Breast epithelium (tissue), 4 donors: ENCODE measurements at regions not wholly inside any gene's neighbourhood (a gene's known extent, or its start where the extent isn't known, plus 50 kb on each side); places are given as distances from the start of the nearest gene placed in this dataset.

Source experiments
- DNase-seq, 2 donors: peaks; one replicate each; pipeline ENCODE4 v3.0.0-alpha.2; 2019; ENCODE audit warnings: low spot score in 2 of 2
- H3K27ac ChIP-seq, 2 donors: fragments of 200-600 bp; sonication (generic) in 1 of 2; one replicate each; pipeline ENCODE4 v1.5.1; 2016 to 2019; ENCODE audit warnings: mild to moderate bottlenecking in 1 of 2
- H3K27me3 ChIP-seq, 2 donors: fragments of 200-600 bp; sonication (generic) in 1 of 2; one replicate each; pipeline versions ENCODE4 v1.5.1 to v1.6.0; 2017 to 2019; ENCODE audit warnings: control low read depth in 1 of 2, mild to moderate bottlenecking in 1 of 2
- H3K36me3 ChIP-seq: fragments of 200-600 bp; one replicate; pipeline ENCODE4 v1.5.1; 2019
- H3K4me1 ChIP-seq, 2 donors: fragments of 200-600 bp; sonication (generic); one replicate each; pipeline ENCODE4 v1.5.1; 2016 to 2019; ENCODE audit warnings: control low read depth in 1 of 2
- H3K4me3 ChIP-seq, 3 donors: fragments of 200-600 bp; sonication (generic); 1 replicate in 2 of 3; 2 replicates in 1 of 3; pipeline ENCODE4 v1.5.1; 2016 to 2019; ENCODE audit warnings: mild to moderate bottlenecking in 3 of 3, moderate library complexity in 2 of 3
- H3K9me3 ChIP-seq, 2 donors: fragments of 200-600 bp; sonication (generic) in 1 of 2; one replicate each; pipeline ENCODE4 v1.5.1; 2016 to 2019; ENCODE audit warnings: control low read depth in 1 of 2
- POLR2A ChIP-seq: fragments of 450-650 bp; IDR thresholded peaks from one replicate; pipeline ENCODE4 v1.6.1; 2016; ENCODE audit warnings: antibody characterized with exemption, mild to moderate bottlenecking, moderate library complexity
- POLR2AphosphoS5 ChIP-seq, 3 donors: sonication (generic); formaldehyde crosslinking; IDR thresholded peaks; one replicate each; pipeline ENCODE4 v1.6.1; 2017; ENCODE audit warnings: antibody characterized with exemption in 3 of 3
- intact Hi-C: fragments of 100-400 bp; cut with DNase I; formaldehyde crosslinking; loops from one replicate; pipeline ENCODE4 v1.15.1; 2023; ENCODE audit warnings: low total_unique reads
- TF ChIP-seq, protein P1 (sequence below), 3 donors: fragments of 450-650 bp; IDR thresholded peaks; one replicate each; pipeline ENCODE4 v1.5.1; 2016 to 2017; ENCODE audit warnings: antibody characterized with exemption in 3 of 3, mild to moderate bottlenecking in 3 of 3, moderate library complexity in 3 of 3

DNA sequence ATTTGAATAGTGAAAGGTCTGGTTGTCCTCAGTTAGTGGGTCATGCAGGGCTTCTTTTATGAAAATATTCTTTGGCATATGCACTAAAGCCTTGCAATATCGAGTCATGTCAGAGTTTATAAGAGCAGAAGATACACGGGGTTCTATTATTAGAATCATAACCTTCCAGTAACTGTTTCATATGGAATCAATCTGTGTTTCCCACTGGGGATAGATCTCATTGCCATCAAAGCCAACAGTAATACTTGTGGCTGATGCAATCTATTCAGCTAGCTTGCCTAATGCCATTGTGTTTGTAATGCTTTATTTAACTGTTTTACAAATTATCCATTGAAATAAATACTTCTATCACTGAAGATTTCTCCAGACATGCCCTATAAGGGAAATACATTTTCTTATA lies 746.9 kb upstream of the PCDH9 start:
- no peak overlapping the region for H3K27ac ChIP-seq

DNA sequence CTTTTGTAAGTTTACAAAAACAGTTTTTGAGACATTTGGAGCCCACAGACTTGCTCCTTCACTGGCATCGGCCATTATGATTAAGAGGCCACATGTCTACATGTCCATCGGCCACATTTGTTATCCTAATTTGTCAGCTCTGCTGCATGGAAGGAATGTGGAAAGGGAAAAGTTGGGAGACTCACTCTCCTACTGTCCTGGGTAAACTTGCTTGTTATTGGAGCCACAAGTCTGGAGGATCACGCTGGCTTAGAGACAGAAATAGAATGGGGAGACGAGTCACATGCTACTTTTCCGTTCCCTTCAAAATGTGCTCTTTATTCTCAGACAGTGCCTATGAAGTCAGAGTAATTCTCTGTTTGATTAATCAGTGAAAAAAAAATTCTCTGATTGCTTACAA lies 741.2 kb upstream of the PCDH9 start:
- TF ChIP-seq POLR2AphosphoS5 (IDR thresholded peaks at IDR 0.05): no peak
- no peak for TF ChIP-seq POLR2A
- TF ChIP-seq, protein P1, sequence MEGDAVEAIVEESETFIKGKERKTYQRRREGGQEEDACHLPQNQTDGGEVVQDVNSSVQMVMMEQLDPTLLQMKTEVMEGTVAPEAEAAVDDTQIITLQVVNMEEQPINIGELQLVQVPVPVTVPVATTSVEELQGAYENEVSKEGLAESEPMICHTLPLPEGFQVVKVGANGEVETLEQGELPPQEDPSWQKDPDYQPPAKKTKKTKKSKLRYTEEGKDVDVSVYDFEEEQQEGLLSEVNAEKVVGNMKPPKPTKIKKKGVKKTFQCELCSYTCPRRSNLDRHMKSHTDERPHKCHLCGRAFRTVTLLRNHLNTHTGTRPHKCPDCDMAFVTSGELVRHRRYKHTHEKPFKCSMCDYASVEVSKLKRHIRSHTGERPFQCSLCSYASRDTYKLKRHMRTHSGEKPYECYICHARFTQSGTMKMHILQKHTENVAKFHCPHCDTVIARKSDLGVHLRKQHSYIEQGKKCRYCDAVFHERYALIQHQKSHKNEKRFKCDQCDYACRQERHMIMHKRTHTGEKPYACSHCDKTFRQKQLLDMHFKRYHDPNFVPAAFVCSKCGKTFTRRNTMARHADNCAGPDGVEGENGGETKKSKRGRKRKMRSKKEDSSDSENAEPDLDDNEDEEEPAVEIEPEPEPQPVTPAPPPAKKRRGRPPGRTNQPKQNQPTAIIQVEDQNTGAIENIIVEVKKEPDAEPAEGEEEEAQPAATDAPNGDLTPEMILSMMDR (IDR thresholded peaks at IDR 0.05): no peak
- DNase-seq: no peak
- Histone ChIP-seq H3K4me3 (no peak overlapping the region), H3K27ac (no peak overlapping the region), H3K4me1 (no peaks in the 10 kb centered on the region), H3K36me3 (no peaks in the 10 kb centered on the region), H3K9me3 (no peaks in the 10 kb centered on the region), H3K27me3 (no peaks in the 10 kb centered on the region)
- intact Hi-C loops: no loop called here

More for the DNA sequence above, 746.9 kb upstream of the PCDH9 start:
- no peaks in the 10 kb centered on the region for H3K4me1 ChIP-seq
- no peak overlapping the region for H3K4me3 ChIP-seq
- peaks cover 0 to 6% of the 10 kb centered on the region in 2 donors for H3K9me3 ChIP-seq
- intact Hi-C loops: no loop called here
- DNase-seq: no peak
- TF ChIP-seq POLR2AphosphoS5 (IDR thresholded peaks at IDR 0.05) (no peak), POLR2A (no peak)
- TF ChIP-seq, protein P1 (IDR thresholded peaks at IDR 0.05): no peak
- no peaks in the 10 kb centered on the region for H3K27me3 ChIP-seq
- no peaks in the 10 kb centered on the region for H3K36me3 ChIP-seq

DNA sequence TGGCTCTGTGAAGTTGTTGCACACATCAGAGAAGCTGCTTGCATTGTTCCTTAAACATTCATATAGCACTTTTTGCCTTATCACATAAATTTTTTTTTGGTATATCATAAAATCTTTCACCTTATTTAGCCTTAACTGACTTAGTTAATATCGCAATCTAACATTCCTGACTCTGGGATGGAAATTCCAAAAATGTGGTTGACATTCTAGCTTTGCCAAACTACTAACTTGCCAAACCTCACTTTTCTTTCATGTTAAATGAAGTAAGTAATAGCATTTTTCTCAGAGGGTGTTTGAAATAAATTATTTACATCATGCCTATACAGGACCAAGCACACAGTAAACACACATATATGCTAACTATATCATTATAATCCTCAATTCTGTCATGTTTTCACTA lies 736.9 kb upstream of the PCDH9 start:
- H3K4me1 ChIP-seq: no peaks in the 10 kb centered on the region
- no peaks in the 10 kb centered on the region for H3K27me3 ChIP-seq
- H3K27ac ChIP-seq: no peak overlapping the region
- no peaks in the 10 kb centered on the region for H3K36me3 ChIP-seq
- no peak overlapping the region for H3K4me3 ChIP-seq
- intact Hi-C loops: no loop called here
- no peak for DNase-seq
- H3K9me3 ChIP-seq: no peaks in the 10 kb centered on the region
- TF ChIP-seq POLR2AphosphoS5 (IDR thresholded peaks at IDR 0.05) (no peak), POLR2A (no peak)
- TF ChIP-seq, protein P1 (IDR thresholded peaks at IDR 0.05): no peak

DNA sequence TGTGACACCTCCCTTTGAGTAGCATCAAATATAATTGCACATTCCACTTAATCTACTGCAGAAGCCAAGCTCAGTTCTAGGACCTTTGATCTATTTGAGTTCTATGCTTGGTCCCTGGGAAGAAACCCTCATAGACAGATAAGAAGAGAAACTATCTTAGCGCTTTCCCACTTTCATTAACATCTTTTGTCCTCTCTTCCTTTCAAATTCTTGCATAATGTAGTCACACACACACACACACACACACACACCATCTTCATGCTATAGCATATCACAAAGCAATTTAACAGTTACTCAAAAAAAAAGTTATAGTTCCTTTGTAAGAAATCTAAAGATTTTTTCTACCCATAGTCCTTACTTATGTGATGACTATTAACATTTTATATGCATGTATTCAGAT lies 735.9 kb upstream of the PCDH9 start:
- no peaks in the 10 kb centered on the region for H3K4me1 ChIP-seq
- no peak overlapping the region for H3K4me3 ChIP-seq
- TF ChIP-seq POLR2AphosphoS5 (IDR thresholded peaks at IDR 0.05) (no peak), POLR2A (no peak)
- TF ChIP-seq, protein P1 (IDR thresholded peaks at IDR 0.05): no peak
- no peaks in the 10 kb centered on the region for H3K9me3 ChIP-seq
- DNase-seq: no peak
- no peaks in the 10 kb centered on the region for H3K36me3 ChIP-seq
- H3K27ac ChIP-seq: no peak overlapping the region
- H3K27me3 ChIP-seq: no peaks in the 10 kb centered on the region
- intact Hi-C loops: no loop called here

DNA sequence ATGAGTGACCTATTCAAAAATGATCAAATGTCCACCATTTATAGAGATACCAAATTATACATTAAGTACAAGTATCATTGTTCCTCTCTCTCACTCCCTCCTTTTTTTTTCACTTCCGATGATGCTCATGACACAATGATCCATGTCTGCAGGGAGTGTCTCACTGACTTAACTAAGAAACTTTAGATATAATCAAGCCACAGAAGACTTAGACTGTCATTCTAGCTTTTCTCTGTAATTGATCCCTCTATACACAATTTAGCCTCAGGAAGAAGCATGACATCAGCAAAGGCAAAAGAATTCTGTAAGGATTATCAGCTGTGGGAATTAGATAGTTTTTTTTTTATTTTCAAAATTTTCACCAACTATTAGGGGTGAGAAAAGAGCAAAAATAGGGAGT lies 734.9 kb upstream of the PCDH9 start:
- no peaks in the 10 kb centered on the region for H3K36me3 ChIP-seq
- H3K4me3 ChIP-seq: no peak overlapping the region
- no peak overlapping the region for H3K27ac ChIP-seq
- no peaks in the 10 kb centered on the region for H3K27me3 ChIP-seq
- TF ChIP-seq, protein P1 (IDR thresholded peaks at IDR 0.05): no peak
- no peak for TF ChIP-seq POLR2A
- no peak for TF ChIP-seq POLR2AphosphoS5 (IDR thresholded peaks at IDR 0.05)
- H3K4me1 ChIP-seq: no peaks in the 10 kb centered on the region
- no peak for DNase-seq
- intact Hi-C loops: no loop called here
- H3K9me3 ChIP-seq: no peaks in the 10 kb centered on the region
